ENCODE measurements at regions not wholly inside any gene's neighbourhood (a gene's known extent, or its start where the extent isn't known, plus 50 kb on each side); places are given as distances from the start of the nearest gene placed in this dataset.

- Histone ChIP-seq H2BK120ac (ENCODE audit: low read depth, low read length, poor library complexity, severe bottlenecking) (no peak overlapping the region), H4K20me1 (ENCODE audit: control insufficient read depth, insufficient read depth, insufficient read length) (no peaks in the 10 kb centered on the region), H3K27ac (ENCODE audit: insufficient read length, low read depth, low read length) (no peak overlapping the region), H3K23me2 (ENCODE audit: insufficient read length, low read depth, low read length, poor library complexity, severe bottlenecking) (peaks cover 5% of the 10 kb centered on the region), H4K8ac (replicated peaks; ENCODE audit: insufficient read length, low read depth, low read length) (no peak overlapping the region), H3K4ac (ENCODE audit: low read depth, low read length) (no peak overlapping the region), H4K91ac (ENCODE audit: insufficient read length, low read depth, low read length) (no peak overlapping the region), H2AFZ (ENCODE audit: low read length) (no peak overlapping the region), H3K56ac (ENCODE audit: insufficient read length, low read depth, low read length) (no peak overlapping the region), H3K9ac (ENCODE audit: extremely low read depth, insufficient read length, low read length) (no peak overlapping the region), H3K9me3 (ENCODE audit: control insufficient read depth, low read depth, low read length) (no peaks in the 10 kb centered on the region), H2BK15ac (ENCODE audit: low read depth, low read length) (no peak overlapping the region), H3K18ac (ENCODE audit: insufficient read length, low read depth, low read length) (no peak overlapping the region), H3K79me2 (ENCODE audit: insufficient read depth, low read length) (no peaks in the 10 kb centered on the region), H2BK5ac (ENCODE audit: insufficient read length, low read length) (no peak overlapping the region), H3K4me1 (ENCODE audit: insufficient read depth, low read length) (no peaks in the 10 kb centered on the region), H3T11ph (ENCODE audit: low read length) (no peak overlapping the region), H4K5ac (ENCODE audit: insufficient read length, low read depth, low read length) (no peak overlapping the region), H2BK12ac (ENCODE audit: insufficient read length, low read depth, low read length) (no peak overlapping the region), H3K4me2 (ENCODE audit: insufficient read depth, insufficient read length, low read length) (no peak overlapping the region), H2BK20ac (ENCODE audit: low read depth, low read length, poor library complexity, severe bottlenecking) (no peak overlapping the region), H3K14ac (ENCODE audit: insufficient read depth, low read length) (no peak overlapping the region), H3K23ac (ENCODE audit: insufficient read length, low read depth, low read length) (no peak overlapping the region), H2AK5ac (ENCODE audit: insufficient read length, low read length) (no peak overlapping the region), H3K27me3 (ENCODE audit: insufficient read depth, low read length) (no peaks in the 10 kb centered on the region; the same call in 1 of the 2 replicates), H3K79me1 (ENCODE audit: insufficient read depth, low read depth, low read length, poor library complexity, severe bottlenecking) (no peaks in the 10 kb centered on the region)
- DNase-seq, result no peak
- Mint-ChIP-seq H3K4me3 (no peak overlapping the region), H3K9me3 (no peaks in the 10 kb centered on the region), H3K4me1 (peaks cover 16 to 19% of the 10 kb centered on the region in 2 experiments), H3K27me3 (ENCODE audit: low read depth) (peaks cover 34% of the 10 kb centered on the region), H3K27ac (no peak overlapping the region), H3K36me3 (ENCODE audit: insufficient read depth in 1 of 3, low read depth in 3 of 3) (no peaks in the 10 kb centered on the region)
- WGBS (ENCODE audit: extremely low coverage, insufficient read length, low lambda C conversion rate), result no CpG with 5 or more reads among the region's 16 CpGs
- TF ChIP-seq, protein P1, sequence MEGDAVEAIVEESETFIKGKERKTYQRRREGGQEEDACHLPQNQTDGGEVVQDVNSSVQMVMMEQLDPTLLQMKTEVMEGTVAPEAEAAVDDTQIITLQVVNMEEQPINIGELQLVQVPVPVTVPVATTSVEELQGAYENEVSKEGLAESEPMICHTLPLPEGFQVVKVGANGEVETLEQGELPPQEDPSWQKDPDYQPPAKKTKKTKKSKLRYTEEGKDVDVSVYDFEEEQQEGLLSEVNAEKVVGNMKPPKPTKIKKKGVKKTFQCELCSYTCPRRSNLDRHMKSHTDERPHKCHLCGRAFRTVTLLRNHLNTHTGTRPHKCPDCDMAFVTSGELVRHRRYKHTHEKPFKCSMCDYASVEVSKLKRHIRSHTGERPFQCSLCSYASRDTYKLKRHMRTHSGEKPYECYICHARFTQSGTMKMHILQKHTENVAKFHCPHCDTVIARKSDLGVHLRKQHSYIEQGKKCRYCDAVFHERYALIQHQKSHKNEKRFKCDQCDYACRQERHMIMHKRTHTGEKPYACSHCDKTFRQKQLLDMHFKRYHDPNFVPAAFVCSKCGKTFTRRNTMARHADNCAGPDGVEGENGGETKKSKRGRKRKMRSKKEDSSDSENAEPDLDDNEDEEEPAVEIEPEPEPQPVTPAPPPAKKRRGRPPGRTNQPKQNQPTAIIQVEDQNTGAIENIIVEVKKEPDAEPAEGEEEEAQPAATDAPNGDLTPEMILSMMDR (conservative IDR thresholded peaks at IDR 0.05), result no peak
These were observed 104.7 kb downstream of the ENGASE start for GRCh38 chr17:79179334-79179733.

All from H9 (cell line).